ENCODE measurements at regions not wholly inside any gene's neighbourhood (a gene's known extent, or its start where the extent isn't known, plus 50 kb on each side); places are given as distances from the start of the nearest gene placed in this dataset.
"Not testable (repeated sequence)": the region's sequence is repeated elsewhere in the genome, so short reads cannot be mapped to it uniquely, and the experiment has no call there.

GRCh38 chr3:158019897-158020296 is 86.3 kb downstream of the SHOX2 start:
- H2BK12ac ChIP-seq (ENCODE audit: low read depth, low read length); H3K36me3 ChIP-seq (ENCODE audit: control insufficient read depth in 2 of 4, insufficient read depth in 4 of 4, low read length in 3 of 4); H2BK120ac ChIP-seq (replicated peaks; ENCODE audit: low read depth, low read length); H3K4me2 ChIP-seq (ENCODE audit: insufficient read depth in 1 of 2, low read depth in 2 of 2, low read length in 2 of 2); H3K4me3 ChIP-seq (ENCODE audit: extremely low read depth in 1 of 4, insufficient read depth in 2 of 4, low read depth in 3 of 4, low read length in 4 of 4); H3K27ac ChIP-seq (ENCODE audit: low read depth, low read length); CTCF ChIA-PET (ENCODE audit: partially characterized antibody); H4K20me1 ChIP-seq (replicated peaks in 1 of 2; ENCODE audit: control insufficient read depth in 1 of 2, insufficient read depth in 2 of 2, low read length in 2 of 2); H2BK20ac ChIP-seq (ENCODE audit: low read length); H3K4me1 ChIP-seq (replicated peaks in 1 of 4; ENCODE audit: control insufficient read depth in 3 of 4, insufficient read depth in 4 of 4, low read length in 3 of 4); H3K9me3 ChIP-seq (ENCODE audit: insufficient read depth in 2 of 2, low read depth in 1 of 2, low read length in 1 of 2); H3K79me2 ChIP-seq (ENCODE audit: control insufficient read depth in 1 of 2, insufficient read depth in 2 of 2, low read length in 2 of 2); H3K4ac ChIP-seq (replicated peaks; ENCODE audit: insufficient read length, low read depth, low read length); H3K27me3 ChIP-seq (replicated peaks in 1 of 4; ENCODE audit: control insufficient read depth in 3 of 4, extremely low read depth in 1 of 4, insufficient read depth in 3 of 4, low read length in 3 of 4); H4K8ac ChIP-seq (ENCODE audit: extremely low read depth, insufficient read depth, low read length); POLR2A ChIA-PET (ENCODE audit: partially characterized antibody); H4K91ac ChIP-seq (replicated peaks; ENCODE audit: insufficient read length, low read length); H3K79me1 ChIP-seq (ENCODE audit: low read depth, low read length); H3K56ac ChIP-seq (replicated peaks; ENCODE audit: insufficient read length, low read depth, low read length); H3K9ac ChIP-seq (replicated peaks in 1 of 4; ENCODE audit: extremely low read depth in 1 of 4, low read depth in 3 of 4, low read length in 3 of 4); H4K5ac ChIP-seq (ENCODE audit: insufficient read length, low read depth, low read length); H3K14ac ChIP-seq (ENCODE audit: insufficient read length); H3K23ac ChIP-seq (ENCODE audit: insufficient read length); H3K18ac ChIP-seq (ENCODE audit: extremely low read depth, low read length); FAIRE-seq; H2AFZ ChIP-seq (ENCODE audit: low read length); H2BK5ac ChIP-seq (ENCODE audit: low read depth, low read length); H2AK5ac ChIP-seq (ENCODE audit: low read depth, low read length); H3K23me2 ChIP-seq (ENCODE audit: low read depth, low read length); H2BK15ac ChIP-seq (ENCODE audit: low read length): not testable (repeated sequence)
- peak in 1 of 2 experiments; percentile 69 for DNase-seq (ENCODE audit: low read depth in 1 of 2, low spot score in 2 of 2)
- 80% methylated on average over 9 of the region's 18 CpGs; no CpG with 5 or more reads in 1 of the 2 experiments for WGBS, 2 experiments (ENCODE audit: extremely low coverage in 1 of 2, insufficient coverage in 1 of 2, insufficient read length in 1 of 2, insufficient replicate concordance in 2 of 2, low coverage in 1 of 2, low lambda C conversion rate in 2 of 2, missing lambda C conversion rate in 1 of 2)
